Thymus (tissue), 11 donors: ENCODE measurements at regions not wholly inside any gene's neighbourhood (a gene's known extent, or its start where the extent isn't known, plus 50 kb on each side); places are given as distances from the start of the nearest gene placed in this dataset.

ENCODE experiments used
- DNase-seq, 9 donors: peaks; one replicate each; pipeline ENCODE4 v3.0.0-alpha.2; 2013; ENCODE audit warnings: low spot score in 9 of 9, low read depth in 6 of 9, missing footprints in 1 of 9
- H3K27ac ChIP-seq, 2 donors: one replicate each; pipeline ENCODE4 v1.5.1; 2013; ENCODE audit warnings: control low read depth in 1 of 2, low read depth in 1 of 2, low read length in 1 of 2, mild to moderate bottlenecking in 1 of 2, moderate library complexity in 1 of 2
- H3K27me3 ChIP-seq, 2 donors: one replicate each; pipeline ENCODE4 v1.5.1; 2013; ENCODE audit warnings: low read length in 1 of 2; ENCODE audit not compliant: control insufficient read depth in 2 of 2, insufficient read depth in 1 of 2
- H3K36me3 ChIP-seq, 2 donors: one replicate each; pipeline ENCODE4 v1.5.1; 2013; ENCODE audit warnings: low read length in 1 of 2, mild to moderate bottlenecking in 1 of 2, moderate library complexity in 1 of 2; ENCODE audit not compliant: control insufficient read depth in 2 of 2, insufficient read depth in 2 of 2
- H3K4me1 ChIP-seq, 2 donors: one replicate each; pipeline ENCODE4 v1.5.1; 2013; ENCODE audit warnings: low read length in 2 of 2; ENCODE audit not compliant: control insufficient read depth in 2 of 2, insufficient read depth in 2 of 2
- H3K4me3 ChIP-seq, 2 donors: one replicate each; pipeline ENCODE4 v1.5.1; 2013; ENCODE audit warnings: low read length in 2 of 2, control low read depth in 1 of 2, mild to moderate bottlenecking in 1 of 2
- H3K9me3 ChIP-seq, 2 donors: one replicate each; pipeline ENCODE4 v1.5.1; 2013; ENCODE audit warnings: low read length in 1 of 2, mild to moderate bottlenecking in 1 of 2; ENCODE audit not compliant: control insufficient read depth in 2 of 2, insufficient read depth in 1 of 2
- WGBS: extraction: QIAGEN DNeasy Blood & Tissue Kit; methylation state at CpG from one replicate; pipeline ENCODE4 v1.1.7; 2013; 5-methylcytosine and 5-hydroxymethylcytosine counted together
- donor health status: healthy.

- peaks cover 0 to 2% of the 10 kb centered on the region in 2 donors for H3K4me1 ChIP-seq
- no peak overlapping the region for H3K27ac ChIP-seq
- H3K27me3 ChIP-seq, result no peaks in the 10 kb centered on the region
- no peaks in the 10 kb centered on the region for H3K9me3 ChIP-seq
- 96% methylated on average over 1 of the region's 1 CpG for WGBS
- no peaks in the 10 kb centered on the region for H3K36me3 ChIP-seq
- H3K4me3 ChIP-seq, result no peak overlapping the region
- DNase-seq, result no peak
Observed at GRCh38 chr9:8085986-8086385, 286.4 kb upstream of the DMAC1 start.

- WGBS, result 94% methylated on average over 7 of the region's 7 CpGs
- no peaks in the 10 kb centered on the region for H3K36me3 ChIP-seq
Observed at GRCh38 chr9:8078641-8079140, 279.1 kb upstream of the DMAC1 start.

GRCh38 chr9:8074713-8075286 lies 275.2 kb upstream of the DMAC1 start:
- no peaks in the 10 kb centered on the region for H3K27me3 ChIP-seq
- DNase-seq, result no peak
- H3K4me1 ChIP-seq, result no peaks in the 10 kb centered on the region
- WGBS, result 97% methylated on average over 6 of the region's 6 CpGs
- no peaks in the 10 kb centered on the region for H3K36me3 ChIP-seq
- no peak overlapping the region for H3K4me3 ChIP-seq
- H3K27ac ChIP-seq, result no peak overlapping the region
- H3K9me3 ChIP-seq, result no peaks in the 10 kb centered on the region

More at GRCh38 chr9:8078641-8079140, 279.1 kb upstream of the DMAC1 start:
- Histone ChIP-seq H3K4me3 (no peak overlapping the region), H3K9me3 (no peaks in the 10 kb centered on the region), H3K4me1 (no peaks in the 10 kb centered on the region), H3K27me3 (no peaks in the 10 kb centered on the region), H3K27ac (no peak overlapping the region)
- DNase-seq, result no peak

- WGBS, result 85% methylated on average over 4 of the region's 4 CpGs
- no peak for DNase-seq
- Histone ChIP-seq H3K36me3 (no peaks in the 10 kb centered on the region), H3K9me3 (no peaks in the 10 kb centered on the region), H3K4me1 (no peaks in the 10 kb centered on the region), H3K4me3 (no peak overlapping the region), H3K27me3 (no peaks in the 10 kb centered on the region), H3K27ac (no peak overlapping the region)
Observed at GRCh38 chr9:8071445-8071798, 271.8 kb upstream of the DMAC1 start.

GRCh38 chr9:8070779-8071444 lies 271.3 kb upstream of the DMAC1 start:
- Histone ChIP-seq H3K36me3 (no peaks in the 10 kb centered on the region), H3K4me3 (no peak overlapping the region), H3K27ac (no peak overlapping the region), H3K27me3 (no peaks in the 10 kb centered on the region), H3K4me1 (no peaks in the 10 kb centered on the region), H3K9me3 (no peaks in the 10 kb centered on the region)
- WGBS, result 93% methylated on average over 5 of the region's 5 CpGs
- no peak for DNase-seq

- H3K36me3 ChIP-seq, result no peaks in the 10 kb centered on the region
- H3K4me1 ChIP-seq, result no peaks in the 10 kb centered on the region
- no peak overlapping the region for H3K27ac ChIP-seq
- no peak overlapping the region for H3K4me3 ChIP-seq
- DNase-seq, result no peak
- 98% methylated on average over 5 of the region's 5 CpGs for WGBS
- no peaks in the 10 kb centered on the region for H3K27me3 ChIP-seq
- H3K9me3 ChIP-seq, result peaks cover 2 to 3% of the 10 kb centered on the region in 2 donors
Observed at GRCh38 chr9:8062459-8062858, 262.9 kb upstream of the DMAC1 start.

GRCh38 chr9:8053501-8053900 lies 253.9 kb upstream of the DMAC1 start:
- no peaks in the 10 kb centered on the region for H3K36me3 ChIP-seq
- H3K27ac ChIP-seq, result no peak overlapping the region
- no peaks in the 10 kb centered on the region for H3K4me1 ChIP-seq
- no peaks in the 10 kb centered on the region for H3K27me3 ChIP-seq
- WGBS, result 95% methylated on average over 4 of the region's 4 CpGs
- DNase-seq, result no peak
- no peak overlapping the region for H3K4me3 ChIP-seq
- H3K9me3 ChIP-seq, result no peaks in the 10 kb centered on the region

GRCh38 chr9:8052991-8053390 lies 253.4 kb upstream of the DMAC1 start:
- H3K9me3 ChIP-seq, result no peaks in the 10 kb centered on the region
- H3K27me3 ChIP-seq, result no peaks in the 10 kb centered on the region
- WGBS, result 98% methylated on average over 3 of the region's 3 CpGs
- no peaks in the 10 kb centered on the region for H3K4me1 ChIP-seq
- no peak overlapping the region for H3K27ac ChIP-seq
- no peak for DNase-seq
- no peaks in the 10 kb centered on the region for H3K36me3 ChIP-seq
- H3K4me3 ChIP-seq, result no peak overlapping the region

- H3K4me3 ChIP-seq, result no peak overlapping the region
- WGBS, result 88% methylated on average over 2 of the region's 2 CpGs
- H3K9me3 ChIP-seq, result peaks cover 1 to 8% of the 10 kb centered on the region in 2 donors
- no peak overlapping the region for H3K27ac ChIP-seq
- H3K36me3 ChIP-seq, result no peaks in the 10 kb centered on the region
- no peaks in the 10 kb centered on the region for H3K27me3 ChIP-seq
- no peaks in the 10 kb centered on the region for H3K4me1 ChIP-seq
- DNase-seq, result no peak
Observed at GRCh38 chr9:8037745-8038144, 238.2 kb upstream of the DMAC1 start.
